ENCODE measurements at regions not wholly inside any gene's neighbourhood (a gene's known extent, or its start where the extent isn't known, plus 50 kb on each side); places are given as distances from the start of the nearest gene placed in this dataset.
"Not testable (repeated sequence)": the region's sequence is repeated elsewhere in the genome, so short reads cannot be mapped to it uniquely, and the experiment has no call there.

- not testable (repeated sequence) for H3K4me3 ChIP-seq (ENCODE audit: low read depth, low read length); DNase-seq (ENCODE audit: low read depth)
Measured at GRCh38 chr6:21282360-21282759, 311.2 kb upstream of the SOX4 start.

GRCh38 chr6:21284166-21284565, 309.4 kb upstream of the SOX4 start:
- TF ChIP-seq MYC (IDR thresholded peaks at IDR 0.05; ENCODE audit: low read depth, low read length) (no peak), POLR2A (IDR thresholded peaks at IDR 0.05; ENCODE audit: extremely low read depth, insufficient read length) (no peak), MAX (IDR thresholded peaks at IDR 0.05; ENCODE audit: low read depth, low read length) (no peak), CTCF (IDR thresholded peaks at IDR 0.05; ENCODE audit: low read depth, low read length) (no peak)
- DNase-seq (ENCODE audit: low read depth): no peak
- no peak overlapping the region for H3K4me3 ChIP-seq (ENCODE audit: low read depth, low read length)

- TF ChIP-seq MYC (IDR thresholded peaks at IDR 0.05; ENCODE audit: low read depth, low read length): no peak
- no peak for TF ChIP-seq MAX (IDR thresholded peaks at IDR 0.05; ENCODE audit: low read depth, low read length)
- TF ChIP-seq POLR2A (IDR thresholded peaks at IDR 0.05; ENCODE audit: extremely low read depth, insufficient read length): no peak
- no peak for TF ChIP-seq CTCF (IDR thresholded peaks at IDR 0.05; ENCODE audit: low read depth, low read length)
- DNase-seq (ENCODE audit: low read depth): no peak
- no peak overlapping the region for H3K4me3 ChIP-seq (ENCODE audit: low read depth, low read length)
Measured at GRCh38 chr6:21284706-21285105, 308.8 kb upstream of the SOX4 start.

- H3K4me3 ChIP-seq (ENCODE audit: low read depth, low read length): no peak overlapping the region
Measured at GRCh38 chr6:21294144-21294543, 299.4 kb upstream of the SOX4 start.

GRCh38 chr6:21295506-21296240, 297.9 kb upstream of the SOX4 start:
- TF ChIP-seq CTCF (IDR thresholded peaks at IDR 0.05; ENCODE audit: low read depth, low read length) (no peak), POLR2A (IDR thresholded peaks at IDR 0.05; ENCODE audit: extremely low read depth, insufficient read length) (no peak), MAX (IDR thresholded peaks at IDR 0.05; ENCODE audit: low read depth, low read length) (no peak), MYC (IDR thresholded peaks at IDR 0.05; ENCODE audit: low read depth, low read length) (no peak)
- DNase-seq (ENCODE audit: low read depth): no peak
- no peak overlapping the region for H3K4me3 ChIP-seq (ENCODE audit: low read depth, low read length)

More at GRCh38 chr6:21294144-21294543, 299.4 kb upstream of the SOX4 start:
- TF ChIP-seq CTCF (IDR thresholded peaks at IDR 0.05; ENCODE audit: low read depth, low read length) (no peak), MYC (IDR thresholded peaks at IDR 0.05; ENCODE audit: low read depth, low read length) (no peak), MAX (IDR thresholded peaks at IDR 0.05; ENCODE audit: low read depth, low read length) (no peak), POLR2A (IDR thresholded peaks at IDR 0.05; ENCODE audit: extremely low read depth, insufficient read length) (no peak)
- no peak for DNase-seq (ENCODE audit: low read depth)

- TF ChIP-seq MAX (IDR thresholded peaks at IDR 0.05; ENCODE audit: low read depth, low read length): no peak
- TF ChIP-seq CTCF (IDR thresholded peaks at IDR 0.05; ENCODE audit: low read depth, low read length): no peak
- no peak for DNase-seq (ENCODE audit: low read depth)
- H3K4me3 ChIP-seq (ENCODE audit: low read depth, low read length): no peak overlapping the region
Measured at GRCh38 chr6:21297665-21298064, 295.9 kb upstream of the SOX4 start.
